ENCODE measurements at regions not wholly inside any gene's neighbourhood (a gene's known extent, or its start where the extent isn't known, plus 50 kb on each side); places are given as distances from the start of the nearest gene placed in this dataset.

DNA sequence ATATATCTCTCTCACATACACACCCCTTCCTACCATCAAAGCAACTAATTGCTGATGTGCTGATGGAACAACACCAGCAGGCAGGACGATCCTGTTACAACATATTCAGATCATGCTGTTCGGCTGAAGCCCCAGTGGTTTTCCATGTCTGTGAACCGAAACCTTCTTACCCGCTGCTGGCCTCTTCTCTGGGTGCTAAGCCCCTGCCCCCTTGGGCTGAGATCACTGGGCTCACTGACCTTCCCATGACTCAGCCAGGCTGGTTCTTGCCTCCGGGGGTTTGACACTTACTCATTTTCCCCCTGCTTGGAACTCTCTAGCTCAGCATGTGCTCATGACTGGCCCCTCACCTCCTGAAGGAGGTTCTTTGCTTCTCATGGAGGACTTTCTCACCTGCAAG lies 122.0 kb upstream of the RGMA start:
- Histone ChIP-seq H3K27ac (ENCODE audit: low read depth, low read length) (no peak overlapping the region), H3K9me3 (ENCODE audit: control insufficient read depth, insufficient read depth, low read length) (peaks cover 30% of the 10 kb centered on the region), H3K4me3 (ENCODE audit: low read depth, low read length) (no peak overlapping the region), H3K27me3 (ENCODE audit: control insufficient read depth, insufficient read depth, low read length) (no peaks in the 10 kb centered on the region)
- TF ChIP-seq, protein P1, sequence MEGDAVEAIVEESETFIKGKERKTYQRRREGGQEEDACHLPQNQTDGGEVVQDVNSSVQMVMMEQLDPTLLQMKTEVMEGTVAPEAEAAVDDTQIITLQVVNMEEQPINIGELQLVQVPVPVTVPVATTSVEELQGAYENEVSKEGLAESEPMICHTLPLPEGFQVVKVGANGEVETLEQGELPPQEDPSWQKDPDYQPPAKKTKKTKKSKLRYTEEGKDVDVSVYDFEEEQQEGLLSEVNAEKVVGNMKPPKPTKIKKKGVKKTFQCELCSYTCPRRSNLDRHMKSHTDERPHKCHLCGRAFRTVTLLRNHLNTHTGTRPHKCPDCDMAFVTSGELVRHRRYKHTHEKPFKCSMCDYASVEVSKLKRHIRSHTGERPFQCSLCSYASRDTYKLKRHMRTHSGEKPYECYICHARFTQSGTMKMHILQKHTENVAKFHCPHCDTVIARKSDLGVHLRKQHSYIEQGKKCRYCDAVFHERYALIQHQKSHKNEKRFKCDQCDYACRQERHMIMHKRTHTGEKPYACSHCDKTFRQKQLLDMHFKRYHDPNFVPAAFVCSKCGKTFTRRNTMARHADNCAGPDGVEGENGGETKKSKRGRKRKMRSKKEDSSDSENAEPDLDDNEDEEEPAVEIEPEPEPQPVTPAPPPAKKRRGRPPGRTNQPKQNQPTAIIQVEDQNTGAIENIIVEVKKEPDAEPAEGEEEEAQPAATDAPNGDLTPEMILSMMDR (IDR thresholded peaks at IDR 0.05; ENCODE audit: low read depth, low read length): no peak
- ChIA-PET POLR2A (no interaction called here), CTCF (no interaction called here)
- DNase-seq (ENCODE audit: low read depth, low spot score): no peak

DNA sequence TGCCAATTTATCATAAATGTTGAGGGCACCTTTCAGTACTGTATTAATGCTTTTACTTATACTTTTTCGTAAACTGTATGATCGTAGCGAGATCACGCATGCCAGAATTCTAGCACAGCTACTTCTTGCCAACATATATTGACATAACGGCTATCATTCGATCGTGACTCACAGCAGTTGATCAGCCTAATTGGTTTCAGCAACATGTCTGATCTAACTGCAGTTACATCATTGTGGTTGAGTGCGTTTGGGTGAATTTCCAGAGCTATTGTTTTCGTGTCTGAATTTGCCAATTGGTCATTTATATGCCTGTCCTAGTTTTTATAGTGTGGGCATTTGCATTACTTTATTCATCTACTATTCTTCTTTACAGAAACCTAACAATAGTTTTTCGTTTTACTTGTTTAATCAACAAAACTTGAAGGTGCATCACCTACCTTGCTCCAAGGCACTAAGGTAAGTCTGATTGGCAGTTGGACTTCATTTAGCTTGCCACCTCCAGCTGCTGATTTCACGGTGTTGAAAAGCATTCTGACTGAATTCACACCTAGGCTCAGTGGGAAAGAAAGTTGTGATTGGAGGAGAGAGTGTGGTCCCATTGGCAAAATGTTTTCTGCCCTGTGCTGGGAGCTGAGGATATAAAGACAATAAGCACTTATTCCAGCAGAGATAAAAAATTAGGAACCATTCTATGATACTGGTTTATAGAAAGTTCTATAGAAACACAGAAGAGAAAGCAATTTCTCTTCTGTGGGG lies 120.9 kb upstream of the RGMA start:
- Histone ChIP-seq H3K27ac (ENCODE audit: low read depth, low read length) (no peak overlapping the region), H3K27me3 (ENCODE audit: control insufficient read depth, insufficient read depth, low read length) (no peaks in the 10 kb centered on the region), H3K9me3 (ENCODE audit: control insufficient read depth, insufficient read depth, low read length) (peaks cover 23% of the 10 kb centered on the region), H3K4me3 (ENCODE audit: low read depth, low read length) (no peak overlapping the region)
- TF ChIP-seq, protein P1 (IDR thresholded peaks at IDR 0.05; ENCODE audit: low read depth, low read length): no peak
- ChIA-PET CTCF (no interaction called here), POLR2A (no interaction called here)
- DNase-seq (ENCODE audit: low read depth, low spot score): no peak

DNA sequence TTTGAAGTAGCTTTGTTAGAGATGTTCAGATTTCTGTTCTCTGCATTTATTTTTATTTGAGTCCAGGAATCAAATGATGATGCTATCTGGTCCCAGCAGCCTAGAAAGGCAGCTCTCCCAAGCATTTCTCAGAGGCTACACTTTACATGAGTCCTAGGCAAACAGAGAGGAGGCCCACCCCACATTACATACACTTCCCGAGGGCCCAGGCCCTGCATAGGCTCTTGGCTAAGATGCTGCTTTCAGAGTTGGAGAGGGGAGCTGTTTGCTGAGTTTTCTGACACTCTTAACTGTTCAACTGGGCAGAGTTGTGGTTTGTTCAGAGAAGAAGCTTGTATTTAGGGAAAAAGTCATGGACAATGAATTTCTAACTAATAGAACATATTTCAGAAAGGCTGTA lies 117.9 kb upstream of the RGMA start:
- Histone ChIP-seq H3K27ac (ENCODE audit: low read depth, low read length) (no peak overlapping the region), H3K4me3 (ENCODE audit: low read depth, low read length) (no peak overlapping the region), H3K27me3 (ENCODE audit: control insufficient read depth, insufficient read depth, low read length) (no peaks in the 10 kb centered on the region), H3K9me3 (ENCODE audit: control insufficient read depth, insufficient read depth, low read length) (peaks cover 26% of the 10 kb centered on the region)
- POLR2A ChIA-PET: no interaction called here
- TF ChIP-seq, protein P1 (IDR thresholded peaks at IDR 0.05; ENCODE audit: low read depth, low read length): no peak
- DNase-seq (ENCODE audit: low read depth, low spot score): no peak
- CTCF ChIA-PET: interaction anchor here (0.6 kb wide), 1 partner anchor 782 kb away, joined by 3 read pairs; no protein-coding TSS in a partner anchor

DNA sequence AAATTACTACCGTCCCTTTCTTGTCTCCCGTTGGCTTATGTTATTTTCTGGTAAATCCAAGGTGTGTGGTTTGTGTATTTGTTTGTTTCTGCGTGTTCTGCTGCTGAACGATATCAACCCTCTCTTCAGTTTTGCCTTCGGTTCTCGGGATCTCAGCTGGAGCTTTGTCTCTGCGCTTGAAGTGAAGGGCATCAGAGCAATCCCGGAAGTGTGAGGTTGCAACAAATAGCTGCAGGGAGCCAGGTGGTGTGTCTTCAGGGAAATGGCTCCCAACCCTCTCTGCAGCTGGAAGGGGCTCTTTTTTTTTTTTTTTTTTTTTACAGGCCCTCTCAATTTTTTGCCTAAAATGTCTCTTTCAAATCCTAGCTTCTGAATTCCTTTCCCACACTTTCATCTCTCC lies 116.4 kb upstream of the RGMA start:
- Histone ChIP-seq H3K4me3 (ENCODE audit: low read depth, low read length) (no peak overlapping the region), H3K27ac (ENCODE audit: low read depth, low read length) (no peak overlapping the region), H3K27me3 (ENCODE audit: control insufficient read depth, insufficient read depth, low read length) (no peaks in the 10 kb centered on the region), H3K9me3 (ENCODE audit: control insufficient read depth, insufficient read depth, low read length) (peaks cover 19% of the 10 kb centered on the region)
- DNase-seq (ENCODE audit: low read depth, low spot score): no peak
- CTCF ChIA-PET: no interaction called here
- TF ChIP-seq, protein P1 (IDR thresholded peaks at IDR 0.05; ENCODE audit: low read depth, low read length): no peak
- POLR2A ChIA-PET: interaction anchor here (0.6 kb wide), 1 partner anchor 50 kb away, joined by 5 read pairs; no protein-coding TSS in a partner anchor

DNA sequence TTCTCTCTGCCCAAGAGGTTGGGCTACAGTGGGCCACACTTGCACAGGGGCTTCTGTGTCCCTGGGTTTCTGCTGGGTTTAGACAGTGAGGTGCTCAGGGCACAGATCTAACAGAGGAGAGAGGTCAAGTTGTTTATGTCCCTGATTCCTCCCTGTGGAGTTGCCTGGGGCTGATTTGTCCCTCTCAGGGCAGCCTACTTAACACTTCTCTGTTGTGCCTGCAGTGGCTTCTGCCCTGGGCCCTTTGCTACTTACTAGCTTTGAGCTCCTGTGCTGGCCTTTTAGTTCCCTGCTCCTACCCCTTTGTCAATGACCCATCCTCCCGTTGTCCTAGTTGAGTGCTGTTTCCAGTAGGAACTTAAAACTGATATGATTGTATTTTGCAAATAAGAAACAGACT lies 114.0 kb upstream of the RGMA start:
- TF ChIP-seq, protein P1 (IDR thresholded peaks at IDR 0.05; ENCODE audit: low read depth, low read length): no peak
- CTCF ChIA-PET: no interaction called here

More for the DNA sequence above, 114.0 kb upstream of the RGMA start:
- DNase-seq (ENCODE audit: low read depth, low spot score): no peak
- Histone ChIP-seq H3K27ac (ENCODE audit: low read depth, low read length) (no peak overlapping the region), H3K9me3 (ENCODE audit: control insufficient read depth, insufficient read depth, low read length) (peaks cover 14% of the 10 kb centered on the region), H3K4me3 (ENCODE audit: low read depth, low read length) (no peak overlapping the region), H3K27me3 (ENCODE audit: control insufficient read depth, insufficient read depth, low read length) (no peaks in the 10 kb centered on the region)
- POLR2A ChIA-PET: no interaction called here

Measured in AG04450 (cell line).